Cardiac muscle cell (in vitro differentiated cells and primary cell): ENCODE measurements at regions not wholly inside any gene's neighbourhood (a gene's known extent, or its start where the extent isn't known, plus 50 kb on each side); places are given as distances from the start of the nearest gene placed in this dataset.
A peak's percentile ranks its signal among the peaks of the same experiment; 100 is the strongest.

Experiments used
- DNase-seq, 2 donors: peaks; one replicate each; pipeline versions ENCODE4 v3.0.0 to v3.0.0-alpha.2; 2010 to 2017; ENCODE audit warnings: low read depth in 1 of 2, low spot score in 1 of 2
- H3K27ac ChIP-seq: fragments of 200-600 bp; sonication (generic); 2 replicates; pipeline ENCODE4 v1.5.1; 2016
- H3K27me3 ChIP-seq: fragments of 200-600 bp; sonication (generic); 2 replicates; pipeline ENCODE4 v1.6.0; 2016; ENCODE audit warnings: control low read depth
- H3K36me3 ChIP-seq: fragments of 200-600 bp; sonication (generic); 2 replicates; pipeline ENCODE4 v1.5.1; 2016; ENCODE audit warnings: control low read depth
- H3K4me1 ChIP-seq: fragments of 200-600 bp; sonication (generic); 2 replicates; pipeline ENCODE4 v1.8.1; 2017; ENCODE audit warnings: low read depth, mild to moderate bottlenecking, mixed run types
- H3K4me3 ChIP-seq: fragments of 200-600 bp; sonication (generic); 2 replicates; pipeline ENCODE4 v1.5.1; 2016; ENCODE audit warnings: mild to moderate bottlenecking
- H3K9me3 ChIP-seq: fragments of 200-600 bp; sonication (generic); 2 replicates; pipeline ENCODE4 v1.5.1; 2017; ENCODE audit warnings: low read depth, mild to moderate bottlenecking, control low read depth
- CTCF ChIP-seq: IDR thresholded peaks from 2 replicates; pipeline ENCODE4 v1.5.1; 2012; ENCODE audit warnings: low read depth, mild to moderate bottlenecking, low read length

GRCh38 chr4:19958848-19959247 is 292.9 kb upstream of the SLIT2 start:
- no peaks in the 10 kb centered on the region for H3K27me3 ChIP-seq
- DNase-seq: no peak
- no peaks in the 10 kb centered on the region for H3K36me3 ChIP-seq
- no peak overlapping the region for H3K27ac ChIP-seq
- no peaks in the 10 kb centered on the region for H3K9me3 ChIP-seq
- TF ChIP-seq CTCF: no peak
- no peaks in the 10 kb centered on the region for H3K4me1 ChIP-seq
- H3K4me3 ChIP-seq: no peak overlapping the region

GRCh38 chr4:19947349-19947748 is 304.4 kb upstream of the SLIT2 start:
- Histone ChIP-seq H3K9me3 (no peaks in the 10 kb centered on the region), H3K4me3 (no peak overlapping the region), H3K36me3 (no peaks in the 10 kb centered on the region), H3K4me1 (no peaks in the 10 kb centered on the region), H3K27me3 (no peaks in the 10 kb centered on the region), H3K27ac (no peak overlapping the region)
- peak in 1 of 2 donors; percentile 81 for DNase-seq
- no peak for TF ChIP-seq CTCF

- peak in 1 of 2 donors; percentile 99 for DNase-seq
- Histone ChIP-seq H3K27ac (no peak overlapping the region), H3K4me1 (no peaks in the 10 kb centered on the region), H3K36me3 (no peaks in the 10 kb centered on the region), H3K4me3 (no peak overlapping the region), H3K27me3 (no peaks in the 10 kb centered on the region), H3K9me3 (no peaks in the 10 kb centered on the region)
- no peak for TF ChIP-seq CTCF
Measured at GRCh38 chr4:19945979-19946380, 305.7 kb upstream of the SLIT2 start.

GRCh38 chr4:19945501-19945900 is 306.2 kb upstream of the SLIT2 start:
- Histone ChIP-seq H3K27ac (no peak overlapping the region), H3K4me1 (no peaks in the 10 kb centered on the region), H3K27me3 (no peaks in the 10 kb centered on the region), H3K4me3 (no peak overlapping the region), H3K36me3 (no peaks in the 10 kb centered on the region), H3K9me3 (no peaks in the 10 kb centered on the region)
- no peak for TF ChIP-seq CTCF
- no peak for DNase-seq

- no peak for DNase-seq
- no peaks in the 10 kb centered on the region for H3K27me3 ChIP-seq
- H3K36me3 ChIP-seq: no peaks in the 10 kb centered on the region
- H3K4me1 ChIP-seq: no peaks in the 10 kb centered on the region
- H3K4me3 ChIP-seq: no peak overlapping the region
- H3K27ac ChIP-seq: no peak overlapping the region
- TF ChIP-seq CTCF: no peak
- no peaks in the 10 kb centered on the region for H3K9me3 ChIP-seq
Measured at GRCh38 chr4:19944806-19945205, 306.9 kb upstream of the SLIT2 start.

GRCh38 chr4:19944251-19944650 is 307.5 kb upstream of the SLIT2 start:
- no peak for TF ChIP-seq CTCF
- Histone ChIP-seq H3K27me3 (no peaks in the 10 kb centered on the region), H3K27ac (no peak overlapping the region), H3K4me3 (no peak overlapping the region), H3K9me3 (no peaks in the 10 kb centered on the region), H3K4me1 (no peaks in the 10 kb centered on the region), H3K36me3 (no peaks in the 10 kb centered on the region)
- no peak for DNase-seq
